Stimulated activated CD8-positive, alpha-beta memory T cell treated with anti-CD3 and anti-CD28 coated beads, Interleukin-2, amount 100 ng/mL, for 1 hour (primary cell): ENCODE measurements at regions not wholly inside any gene's neighbourhood (a gene's known extent, or its start where the extent isn't known, plus 50 kb on each side); places are given as distances from the start of the nearest gene placed in this dataset.

Source experiments
- DNase-seq, 2 donors: peaks; one replicate each; pipeline ENCODE4 v3.0.0-alpha.2; 2020; ENCODE audit warnings: low read depth in 2 of 2

GRCh38 chr2:152875701-152876695, 157.6 kb downstream of the ARL6IP6 start:
- no peak for DNase-seq

GRCh38 chr2:152874955-152875354, 156.5 kb downstream of the ARL6IP6 start:
- no peak for DNase-seq

- DNase-seq = no peak
Measured at GRCh38 chr2:152870239-152870638, 151.8 kb downstream of the ARL6IP6 start.

- DNase-seq = no peak
Measured at GRCh38 chr2:152867397-152867796, 149.0 kb downstream of the ARL6IP6 start.

- no peak for DNase-seq
Measured at GRCh38 chr2:152864601-152865149, 146.3 kb downstream of the ARL6IP6 start.

GRCh38 chr2:152863826-152864225, 145.4 kb downstream of the ARL6IP6 start:
- DNase-seq = no peak

GRCh38 chr2:152861349-152861942, 143.0 kb downstream of the ARL6IP6 start:
- DNase-seq = no peak

- no peak for DNase-seq
Measured at GRCh38 chr2:152858594-152859265, 140.3 kb downstream of the ARL6IP6 start.

GRCh38 chr2:152846697-152847470, 128.5 kb downstream of the ARL6IP6 start:
- DNase-seq = no peak

- no peak for DNase-seq
Measured at GRCh38 chr2:152835674-152836073, 117.3 kb downstream of the ARL6IP6 start.

- DNase-seq = no peak
Measured at GRCh38 chr2:152827944-152828343, 109.5 kb downstream of the ARL6IP6 start.

GRCh38 chr2:152826581-152827279, 108.3 kb downstream of the ARL6IP6 start:
- DNase-seq = no peak

GRCh38 chr2:152825834-152826233, 107.4 kb downstream of the ARL6IP6 start:
- no peak for DNase-seq

GRCh38 chr2:152823905-152824304, 105.5 kb downstream of the ARL6IP6 start:
- no peak for DNase-seq

- DNase-seq = no peak
Measured at GRCh38 chr2:152822676-152823075, 104.3 kb downstream of the ARL6IP6 start.

GRCh38 chr2:152820048-152820447, 101.6 kb downstream of the ARL6IP6 start:
- no peak for DNase-seq

GRCh38 chr2:152815634-152816257, 97.3 kb downstream of the ARL6IP6 start:
- DNase-seq = no peak

- DNase-seq = no peak
Measured at GRCh38 chr2:152814475-152815030, 96.1 kb downstream of the ARL6IP6 start.

- DNase-seq = no peak
Measured at GRCh38 chr2:152813351-152813750, 94.9 kb downstream of the ARL6IP6 start.
